Stimulated activated CD8-positive, alpha-beta memory T cell treated with anti-CD3 and anti-CD28 coated beads, Interleukin-15, amount 100 ng/mL, for 48 hours (primary cell): ENCODE measurements at regions not wholly inside any gene's neighbourhood (a gene's known extent, or its start where the extent isn't known, plus 50 kb on each side); places are given as distances from the start of the nearest gene placed in this dataset.

Experiments
- DNase-seq, 2 donors: peaks; one replicate each; pipeline ENCODE4 v3.0.0-alpha.2; 2020; ENCODE audit warnings: low read depth in 2 of 2

- no peak for DNase-seq
Measured at GRCh38 chr2:128791120-128791984, 472.7 kb upstream of the HS6ST1 start.

DNA sequence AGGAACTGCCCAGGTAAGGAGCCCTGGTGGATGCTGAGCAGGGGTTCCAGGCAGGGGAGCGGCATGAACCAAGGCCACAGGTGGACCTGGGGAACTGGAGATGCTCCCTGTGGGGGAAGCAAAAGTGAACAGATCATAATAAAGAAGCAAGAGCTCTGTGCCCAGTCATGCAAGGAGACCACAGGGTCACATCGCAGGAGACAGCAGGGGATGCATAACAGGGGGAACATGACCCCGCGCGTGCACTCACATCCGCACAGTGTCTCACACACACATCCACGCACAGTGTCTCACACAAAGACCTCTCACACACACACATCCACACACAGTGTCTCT is 473.3 kb upstream of the HS6ST1 start:
- no peak for DNase-seq

- DNase-seq, result no peak
Measured at GRCh38 chr2:128792476-128793054, 473.9 kb upstream of the HS6ST1 start.

DNA sequence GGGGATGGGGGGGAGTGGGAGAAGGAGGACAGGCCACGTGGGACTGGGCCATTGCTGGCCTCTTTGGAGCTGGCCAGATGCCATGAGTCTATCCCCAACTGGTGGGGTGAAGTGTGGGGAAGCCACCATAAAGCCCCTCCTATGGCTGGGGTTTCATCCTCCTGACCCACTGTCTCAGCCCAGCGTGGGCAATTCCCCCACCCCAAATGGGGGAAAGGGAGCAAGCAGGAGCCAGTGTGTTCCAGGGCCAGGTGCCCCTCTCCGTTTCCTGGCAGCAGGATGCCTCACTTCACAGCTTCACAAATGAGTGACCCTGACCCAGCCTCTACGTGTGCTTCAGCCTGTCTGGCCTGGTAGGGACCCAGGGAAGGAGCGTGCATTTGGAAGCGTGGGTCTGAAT is 474.7 kb upstream of the HS6ST1 start:
- DNase-seq, result no peak

GRCh38 chr2:128794285-128794684 is 475.6 kb upstream of the HS6ST1 start:
- DNase-seq, result no peak

DNA sequence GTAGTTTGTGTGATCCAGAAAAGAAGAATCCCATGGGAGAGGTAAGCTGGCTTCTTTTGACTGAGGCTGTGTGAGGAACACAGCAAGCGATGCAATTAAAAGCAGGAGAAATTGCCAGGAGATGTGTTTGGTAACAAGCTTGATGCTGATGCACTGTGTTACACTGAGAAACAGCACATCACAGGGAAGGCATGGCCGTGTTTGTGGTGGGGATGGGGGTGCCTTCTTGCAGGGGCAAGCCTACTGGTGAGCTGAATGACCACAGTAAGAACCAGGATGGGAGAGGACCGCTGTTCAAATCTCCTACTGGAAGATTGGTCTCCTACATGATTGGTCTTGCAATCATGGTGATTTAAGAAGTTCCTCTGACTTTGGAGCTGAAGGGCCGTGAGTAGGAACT is 477.7 kb upstream of the HS6ST1 start:
- no peak for DNase-seq

- no peak for DNase-seq
Measured at GRCh38 chr2:128797092-128797491, 478.4 kb upstream of the HS6ST1 start.

- no peak for DNase-seq
Measured at GRCh38 chr2:128797533-128797932, 478.9 kb upstream of the HS6ST1 start.

GRCh38 chr2:128797937-128798336 is 479.3 kb upstream of the HS6ST1 start:
- no peak for DNase-seq

DNA sequence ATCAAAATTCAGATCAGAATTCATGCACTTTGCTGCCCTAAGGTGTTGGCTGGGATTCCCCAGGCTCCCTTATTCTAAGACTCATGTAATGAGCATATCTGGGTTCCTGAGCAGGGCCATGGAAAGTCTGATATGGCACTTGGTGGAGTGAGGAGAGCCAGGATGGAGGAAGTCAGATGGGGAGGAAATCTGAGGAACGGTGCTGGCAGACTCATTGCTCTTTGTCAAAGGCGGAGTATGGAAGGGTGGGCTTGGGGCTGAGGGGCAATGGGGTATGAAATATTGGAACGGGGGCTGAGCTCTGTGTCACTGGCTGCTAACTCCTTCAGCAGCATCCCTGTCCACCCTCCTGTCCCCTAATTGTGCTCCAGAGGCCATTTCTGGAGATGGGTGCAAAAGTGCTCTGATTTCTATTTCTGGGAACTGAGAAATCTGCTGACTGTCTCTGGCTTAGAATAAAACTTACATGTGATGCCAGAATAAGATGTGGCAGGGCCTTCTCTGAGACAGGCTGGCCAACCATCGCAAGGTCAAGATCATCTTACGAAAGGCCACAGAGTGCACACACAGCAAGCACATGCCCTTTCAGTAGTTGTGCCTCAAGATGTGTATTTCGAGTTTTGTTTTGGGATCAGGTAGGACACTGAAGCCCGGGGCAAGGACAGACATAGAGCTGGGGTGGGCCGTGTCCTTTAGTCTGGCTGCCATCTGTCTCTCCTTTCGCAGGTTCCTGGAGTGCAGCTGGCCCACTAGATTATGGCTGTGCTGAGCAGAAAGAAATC is 480.0 kb upstream of the HS6ST1 start:
- DNase-seq, result no peak

DNA sequence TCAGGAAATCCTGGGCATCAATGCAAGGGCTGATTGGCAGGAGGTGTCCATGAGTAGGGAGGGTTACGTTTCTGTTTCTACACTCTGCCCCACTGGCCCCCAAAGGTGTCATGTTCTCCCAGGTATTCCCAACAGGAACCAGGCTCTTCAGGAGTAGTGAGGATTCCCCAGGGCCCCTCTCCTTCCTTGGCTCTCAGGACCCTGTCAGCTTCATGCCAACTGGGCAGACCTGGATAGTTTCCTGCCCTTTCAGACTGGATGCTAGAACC is 480.6 kb upstream of the HS6ST1 start:
- DNase-seq, result no peak

- no peak for DNase-seq
Measured at GRCh38 chr2:128799730-128800129, 481.1 kb upstream of the HS6ST1 start.

GRCh38 chr2:128801576-128801975 is 482.9 kb upstream of the HS6ST1 start:
- no peak for DNase-seq

- DNase-seq, result no peak
Measured at GRCh38 chr2:128803222-128803621, 484.6 kb upstream of the HS6ST1 start.

- no peak for DNase-seq
Measured at GRCh38 chr2:128805237-128805636, 486.6 kb upstream of the HS6ST1 start.

GRCh38 chr2:128805918-128806317 is 487.2 kb upstream of the HS6ST1 start:
- no peak for DNase-seq

GRCh38 chr2:128807317-128807716 is 488.6 kb upstream of the HS6ST1 start:
- DNase-seq, result no peak

GRCh38 chr2:128808462-128809258 is 490.0 kb upstream of the HS6ST1 start:
- no peak for DNase-seq

GRCh38 chr2:128809259-128809636 is 490.6 kb upstream of the HS6ST1 start:
- DNase-seq, result no peak

GRCh38 chr2:128809880-128810279 is 491.2 kb upstream of the HS6ST1 start:
- DNase-seq, result no peak

DNA sequence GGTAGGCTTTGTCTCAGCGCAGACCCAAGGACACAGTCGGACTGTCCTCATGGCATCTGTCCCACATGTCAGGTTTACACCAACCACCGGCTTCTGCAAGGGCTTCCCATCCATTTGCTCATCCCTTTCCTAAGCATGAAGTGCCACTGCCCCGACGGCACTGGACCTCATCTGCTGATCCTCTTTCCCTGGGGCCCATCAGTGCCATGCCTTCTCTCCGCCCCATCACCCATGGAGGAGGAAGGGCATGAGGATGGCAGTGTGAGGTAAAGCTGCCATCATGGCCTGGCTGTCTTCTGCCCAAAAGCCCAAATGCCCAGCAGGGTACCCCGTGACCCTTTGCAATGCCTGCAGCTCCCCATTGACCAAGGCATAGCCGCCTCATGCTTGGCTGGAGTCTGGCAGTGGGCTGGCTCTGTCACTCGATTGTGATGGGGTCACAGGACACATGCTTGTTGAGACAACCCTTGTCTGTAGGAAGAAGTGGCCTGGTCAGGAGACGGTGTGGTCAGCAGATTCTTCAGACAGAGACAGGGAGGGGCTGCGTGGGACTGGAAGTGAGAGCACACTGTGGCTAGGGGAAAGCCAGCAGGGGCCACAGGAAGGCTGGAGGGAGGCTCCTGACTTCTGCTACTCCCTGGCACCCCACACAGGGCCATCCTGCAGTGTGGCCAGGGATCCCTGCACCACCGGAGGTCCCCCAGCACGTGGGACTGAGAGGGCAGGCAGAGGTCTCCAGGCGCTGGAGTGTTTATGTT is 493.7 kb upstream of the HS6ST1 start:
- no peak for DNase-seq
